OCI-M1 (cell line): ENCODE measurements at regions not wholly inside any gene's neighbourhood (a gene's known extent, or its start where the extent isn't known, plus 50 kb on each side); places are given as distances from the start of the nearest gene placed in this dataset.

ENCODE experiments used
- DNase-seq: peaks from one replicate; lab custom pipeline; 2025; lab: John Stamatoyannopoulos, UW

DNA sequence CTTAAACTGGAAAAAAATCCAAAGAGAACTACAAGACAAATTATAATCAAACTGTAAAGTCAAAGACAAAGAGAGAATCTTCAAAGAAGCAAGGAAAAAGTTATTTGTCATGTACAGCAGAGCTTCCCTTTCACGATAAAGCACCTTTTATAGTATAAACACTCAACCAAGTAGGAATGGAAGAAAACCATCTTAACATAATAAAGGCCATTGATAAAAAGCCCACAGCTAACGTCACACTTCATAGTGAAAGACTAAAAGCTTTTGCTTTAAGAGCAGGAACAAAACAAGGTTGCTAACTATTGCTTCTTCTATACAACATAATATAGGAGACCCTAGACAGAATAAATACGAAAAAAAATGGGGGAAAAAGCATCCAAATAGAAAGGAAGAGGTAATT lies 595.7 kb upstream of the POU3F4 start:
- no peak for DNase-seq

- no peak for DNase-seq
These were observed 573.1 kb upstream of the POU3F4 start for GRCh38 chrX:82934980-82935379.

GRCh38 chrX:82945332-82945731 lies 562.8 kb upstream of the POU3F4 start:
- no peak for DNase-seq

GRCh38 chrX:82961129-82961528 lies 547.0 kb upstream of the POU3F4 start:
- peak; percentile 2 for DNase-seq

- DNase-seq = no peak
These were observed 534.4 kb upstream of the POU3F4 start for GRCh38 chrX:82973646-82974045.

DNA sequence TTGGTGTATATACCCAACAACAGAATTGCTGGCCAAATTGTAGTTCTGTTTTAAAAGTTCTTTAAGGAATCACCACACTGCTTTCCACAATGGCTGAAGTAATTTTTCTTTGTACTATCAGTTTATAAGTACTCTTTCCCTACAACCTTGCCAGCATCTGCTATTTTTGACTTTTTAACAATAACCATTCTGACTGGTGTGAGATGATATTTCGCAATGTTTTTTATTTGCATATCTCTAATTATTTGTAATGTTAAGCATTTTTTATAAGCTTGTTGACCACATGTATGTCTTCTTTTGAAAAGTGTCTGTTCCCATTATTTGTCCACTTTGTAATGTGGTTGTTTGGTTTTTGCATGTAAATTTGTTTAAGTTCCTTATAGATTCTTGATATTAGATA lies 509.9 kb upstream of the POU3F4 start:
- DNase-seq = no peak

DNA sequence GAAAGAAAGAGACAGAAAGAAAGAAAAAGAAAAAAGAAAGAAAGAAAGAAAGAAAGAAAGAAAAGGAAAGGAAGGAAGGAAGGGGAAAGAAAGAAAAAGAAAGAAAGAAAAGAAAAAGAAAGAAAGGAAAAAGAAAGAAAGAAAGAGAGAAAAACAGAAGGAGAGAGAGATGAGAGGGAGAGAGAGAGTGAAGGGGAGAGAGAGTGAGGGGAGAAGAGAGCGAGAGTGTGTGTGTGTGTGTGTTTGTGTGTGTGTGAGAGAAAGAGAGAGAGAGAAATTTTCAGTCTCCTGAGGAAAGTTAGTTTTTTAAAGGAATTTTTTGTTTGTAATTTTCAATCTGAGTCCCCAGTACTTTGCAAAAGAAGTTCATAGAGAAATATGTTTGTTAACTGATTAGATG lies 504.1 kb upstream of the POU3F4 start:
- no peak for DNase-seq

DNA sequence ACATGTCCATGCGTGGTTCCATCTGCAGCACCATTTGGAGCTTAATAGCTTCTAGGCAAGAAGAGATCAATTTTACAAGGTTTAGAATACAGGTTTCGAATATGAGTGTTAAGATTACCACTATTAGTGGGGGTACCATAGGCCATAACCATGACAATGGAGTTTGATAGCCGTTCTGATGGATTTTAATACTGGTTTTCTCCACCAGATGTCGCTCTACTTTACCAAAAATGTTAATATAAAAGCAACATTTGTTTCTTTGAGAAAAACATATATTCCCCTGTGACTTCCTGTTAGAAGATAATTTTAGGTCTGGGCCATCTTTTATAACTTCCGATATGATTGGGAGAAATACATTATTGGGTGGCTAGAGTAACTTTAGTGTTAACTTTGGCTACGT lies 499.7 kb upstream of the POU3F4 start:
- peak; percentile 53 for DNase-seq

- DNase-seq = no peak
These were observed 488.8 kb upstream of the POU3F4 start for GRCh38 chrX:83019258-83019657.

GRCh38 chrX:83022020-83022419 lies 486.1 kb upstream of the POU3F4 start:
- DNase-seq = no peak
